WTC11 (cell line): ENCODE measurements at regions not wholly inside any gene's neighbourhood (a gene's known extent, or its start where the extent isn't known, plus 50 kb on each side); places are given as distances from the start of the nearest gene placed in this dataset.

ENCODE experiments used
- CTCF ChIP-seq: fragments of 200-600 bp; IDR thresholded peaks from 2 replicates; pipeline ENCODE4 v1.8.0; 2022; ENCODE audit warnings: antibody characterized with exemption
- ERG ChIP-seq: fragments of 250-450 bp; sonication (Bioruptor Pico); IDR thresholded peaks from 2 replicates; pipeline ENCODE4 v1.8.0; 2021; ENCODE audit warnings: mild to moderate bottlenecking
- IRF1 ChIP-seq: sonication (generic); formaldehyde crosslinking; IDR thresholded peaks from 2 replicates; pipeline ENCODE4 v1.8.0; 2023; ENCODE audit warnings: missing genetic modification reagents
- JUN ChIP-seq: sonication (generic); formaldehyde crosslinking; IDR thresholded peaks from 2 replicates; pipeline ENCODE4 v1.8.0; 2023; ENCODE audit warnings: mild to moderate bottlenecking, missing genetic modification reagents
- KAT7 ChIP-seq: sonication (generic); formaldehyde crosslinking; IDR thresholded peaks from 2 replicates; pipeline ENCODE4 v1.8.1; 2023; ENCODE audit warnings: missing genetic modification reagents, mild to moderate bottlenecking, borderline replicate concordance
- MAX ChIP-seq: sonication (generic); formaldehyde crosslinking; IDR thresholded peaks from 2 replicates; pipeline ENCODE4 v1.8.0; 2022; ENCODE audit warnings: mild to moderate bottlenecking, missing genetic modification reagents
- NFE2L1 ChIP-seq: sonication (generic); formaldehyde crosslinking; IDR thresholded peaks from 2 replicates; pipeline ENCODE4 v1.8.1; 2023; ENCODE audit warnings: missing genetic modification reagents
- NR2C2 ChIP-seq: sonication (generic); formaldehyde crosslinking; IDR thresholded peaks from 2 replicates; pipeline ENCODE4 v1.8.0; 2022; ENCODE audit warnings: mild to moderate bottlenecking, missing genetic modification reagents
- USF2 ChIP-seq: sonication (generic); formaldehyde crosslinking; IDR thresholded peaks from 2 replicates; pipeline ENCODE4 v1.8.1; 2023; ENCODE audit warnings: mild to moderate bottlenecking, missing genetic modification reagents, moderate library complexity
- ZBTB43 ChIP-seq: sonication (generic); formaldehyde crosslinking; IDR thresholded peaks from 2 replicates; pipeline ENCODE4 v1.8.1; 2023; ENCODE audit warnings: mild to moderate bottlenecking, missing genetic modification reagents
- ZNF138 ChIP-seq: sonication (generic); formaldehyde crosslinking; conservative IDR thresholded peaks from 2 replicates; pipeline ENCODE4 v1.8.1; 2022; ENCODE audit warnings: mild to moderate bottlenecking, moderate library complexity, missing genetic modification reagents
- TF ChIP-seq, protein P1 (sequence below): fragments of 250-450 bp; sonication (Bioruptor Pico); IDR thresholded peaks from 2 replicates; pipeline ENCODE4 v1.9.0; 2021; ENCODE audit warnings: mild to moderate bottlenecking
- TF ChIP-seq, protein P2 (sequence below): sonication (generic); formaldehyde crosslinking; IDR thresholded peaks from 2 replicates; pipeline ENCODE4 v1.8.0; 2023; ENCODE audit warnings: missing genetic modification reagents, mild to moderate bottlenecking, borderline replicate concordance

- TF ChIP-seq CTCF: no peak
- no peak for TF ChIP-seq NR2C2 (CRISPR knock-in tag)
- TF ChIP-seq USF2: no peak
- no peak for TF ChIP-seq IRF1
- no peak for TF ChIP-seq MAX
- no peak for TF ChIP-seq NFE2L1 (CRISPR knock-in tag)
- TF ChIP-seq ZNF138 (CRISPR knock-in tag): no peak
- TF ChIP-seq KAT7 (CRISPR knock-in tag): no peak
- TF ChIP-seq, protein P1, sequence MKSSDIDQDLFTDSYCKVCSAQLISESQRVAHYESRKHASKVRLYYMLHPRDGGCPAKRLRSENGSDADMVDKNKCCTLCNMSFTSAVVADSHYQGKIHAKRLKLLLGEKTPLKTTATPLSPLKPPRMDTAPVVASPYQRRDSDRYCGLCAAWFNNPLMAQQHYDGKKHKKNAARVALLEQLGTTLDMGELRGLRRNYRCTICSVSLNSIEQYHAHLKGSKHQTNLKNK (CRISPR knock-in tag): no peak
- no peak for TF ChIP-seq ERG (CRISPR knock-in tag)
- TF ChIP-seq JUN (CRISPR knock-in tag): no peak
- no peak for TF ChIP-seq ZBTB43 (CRISPR knock-in tag)
- TF ChIP-seq, protein P2, sequence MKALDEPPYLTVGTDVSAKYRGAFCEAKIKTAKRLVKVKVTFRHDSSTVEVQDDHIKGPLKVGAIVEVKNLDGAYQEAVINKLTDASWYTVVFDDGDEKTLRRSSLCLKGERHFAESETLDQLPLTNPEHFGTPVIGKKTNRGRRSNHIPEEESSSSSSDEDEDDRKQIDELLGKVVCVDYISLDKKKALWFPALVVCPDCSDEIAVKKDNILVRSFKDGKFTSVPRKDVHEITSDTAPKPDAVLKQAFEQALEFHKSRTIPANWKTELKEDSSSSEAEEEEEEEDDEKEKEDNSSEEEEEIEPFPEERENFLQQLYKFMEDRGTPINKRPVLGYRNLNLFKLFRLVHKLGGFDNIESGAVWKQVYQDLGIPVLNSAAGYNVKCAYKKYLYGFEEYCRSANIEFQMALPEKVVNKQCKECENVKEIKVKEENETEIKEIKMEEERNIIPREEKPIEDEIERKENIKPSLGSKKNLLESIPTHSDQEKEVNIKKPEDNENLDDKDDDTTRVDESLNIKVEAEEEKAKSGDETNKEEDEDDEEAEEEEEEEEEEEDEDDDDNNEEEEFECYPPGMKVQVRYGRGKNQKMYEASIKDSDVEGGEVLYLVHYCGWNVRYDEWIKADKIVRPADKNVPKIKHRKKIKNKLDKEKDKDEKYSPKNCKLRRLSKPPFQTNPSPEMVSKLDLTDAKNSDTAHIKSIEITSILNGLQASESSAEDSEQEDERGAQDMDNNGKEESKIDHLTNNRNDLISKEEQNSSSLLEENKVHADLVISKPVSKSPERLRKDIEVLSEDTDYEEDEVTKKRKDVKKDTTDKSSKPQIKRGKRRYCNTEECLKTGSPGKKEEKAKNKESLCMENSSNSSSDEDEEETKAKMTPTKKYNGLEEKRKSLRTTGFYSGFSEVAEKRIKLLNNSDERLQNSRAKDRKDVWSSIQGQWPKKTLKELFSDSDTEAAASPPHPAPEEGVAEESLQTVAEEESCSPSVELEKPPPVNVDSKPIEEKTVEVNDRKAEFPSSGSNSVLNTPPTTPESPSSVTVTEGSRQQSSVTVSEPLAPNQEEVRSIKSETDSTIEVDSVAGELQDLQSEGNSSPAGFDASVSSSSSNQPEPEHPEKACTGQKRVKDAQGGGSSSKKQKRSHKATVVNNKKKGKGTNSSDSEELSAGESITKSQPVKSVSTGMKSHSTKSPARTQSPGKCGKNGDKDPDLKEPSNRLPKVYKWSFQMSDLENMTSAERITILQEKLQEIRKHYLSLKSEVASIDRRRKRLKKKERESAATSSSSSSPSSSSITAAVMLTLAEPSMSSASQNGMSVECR (CRISPR knock-in tag): no peak
These were observed 85.4 kb downstream of the CH25H start for GRCh38 chr10:89121764-89122020.
